ENCODE measurements at regions not wholly inside any gene's neighbourhood (a gene's known extent, or its start where the extent isn't known, plus 50 kb on each side); places are given as distances from the start of the nearest gene placed in this dataset.

DNA sequence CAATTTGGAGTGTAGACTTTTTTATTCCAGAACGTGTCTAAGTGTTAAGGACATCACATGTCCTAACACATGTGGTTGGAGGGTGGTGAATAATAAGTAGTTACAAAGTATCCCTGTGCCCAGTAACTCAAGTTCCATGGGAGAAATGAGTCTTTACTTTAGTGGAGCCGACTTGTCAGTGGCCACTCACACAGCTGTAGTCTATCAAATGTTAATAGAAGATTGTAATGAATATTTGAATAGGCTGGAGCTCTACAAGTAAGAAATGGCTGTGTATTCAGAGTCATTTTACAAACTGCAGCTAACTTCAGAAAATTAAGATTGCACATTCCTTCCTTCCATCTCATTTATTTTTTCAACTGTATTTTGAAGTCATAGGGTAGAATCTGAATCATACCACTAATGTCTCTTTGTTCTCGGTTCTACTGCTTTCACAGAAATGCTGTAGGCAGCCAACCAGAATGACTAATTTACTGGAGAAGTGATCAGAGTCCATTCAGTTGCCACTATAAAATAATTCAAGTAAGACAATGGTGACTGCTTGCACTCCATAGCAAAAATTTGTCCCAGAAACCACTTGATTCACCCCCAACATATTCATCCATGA is 394.8 kb downstream of the NR2F1-AS1 start:
- Histone ChIP-seq H3K36me3 (no peaks in the 10 kb centered on the region), H3K4me1 (ENCODE audit: insufficient read depth) (no peaks in the 10 kb centered on the region), H3K27ac (no peak overlapping the region), H3K4me3 (no peak overlapping the region), H3K27me3 (no peaks in the 10 kb centered on the region), H3K9me3 (no peaks in the 10 kb centered on the region)
- DNase-seq, result no peak
- 61 to 76% (median 72%) methylated on average over 3 of the region's 3 CpGs for WGBS, 3 donors
- intact Hi-C loops (cut with DNase I), result no loop called here
- TF ChIP-seq POLR2A (IDR thresholded peaks at IDR 0.05) (no peak), EP300 (IDR thresholded peaks at IDR 0.05) (no peak), CTCF (IDR thresholded peaks at IDR 0.05) (no peak)

DNA sequence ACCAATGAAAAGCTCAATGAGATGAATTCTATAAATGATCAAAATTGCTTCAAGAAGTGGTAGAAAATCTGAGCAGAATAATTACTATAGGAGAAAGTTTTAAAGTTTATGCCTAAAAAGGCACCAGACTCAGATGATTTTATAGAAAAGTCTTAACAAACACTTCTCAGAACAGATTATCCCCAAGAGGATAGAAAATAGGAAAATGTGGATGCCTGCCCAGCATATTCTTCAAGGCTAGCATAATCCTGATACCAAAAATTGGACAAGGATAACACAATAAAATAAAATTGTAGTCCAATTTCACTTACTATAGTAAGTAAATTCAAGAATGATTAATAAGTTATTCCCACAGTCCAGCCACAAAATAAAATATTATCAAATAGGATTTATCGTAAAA is 397.0 kb downstream of the NR2F1-AS1 start:
- no peaks in the 10 kb centered on the region for H3K36me3 ChIP-seq
- H3K9me3 ChIP-seq, result no peaks in the 10 kb centered on the region
- WGBS, 3 donors, result 2 to 9% (median 8%) methylated on average over 1 of the region's 1 CpG
- DNase-seq, result peak in 1 of 5 donors; percentile 49
- peak overlapping the region in 1 of 2 donors; percentile 19 for H3K27ac ChIP-seq
- H3K27me3 ChIP-seq, result no peaks in the 10 kb centered on the region
- H3K4me3 ChIP-seq, result no peak overlapping the region
- intact Hi-C loops (cut with DNase I), result no loop called here
- no peak for TF ChIP-seq CTCF (IDR thresholded peaks at IDR 0.05)
- no peaks in the 10 kb centered on the region for H3K4me1 ChIP-seq (ENCODE audit: insufficient read depth)

DNA sequence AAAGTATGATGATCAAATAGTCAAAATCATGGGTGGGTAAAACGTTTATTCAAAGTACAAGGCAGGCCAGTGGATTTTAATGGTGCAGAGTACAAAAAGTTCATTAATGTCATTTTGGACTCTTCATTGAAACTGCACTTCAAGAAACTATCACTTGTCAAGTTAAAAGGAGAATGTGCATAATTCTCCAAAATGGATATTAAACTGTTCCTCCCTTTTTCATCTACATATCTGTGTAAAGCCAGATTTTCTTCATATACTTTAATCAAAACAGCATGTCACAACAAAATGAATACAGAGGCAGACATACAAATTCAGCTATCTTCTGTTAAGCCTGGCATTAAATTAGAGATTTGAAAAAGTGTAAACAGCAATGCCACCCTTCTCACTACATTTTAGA is 401.6 kb downstream of the NR2F1-AS1 start:
- Histone ChIP-seq H3K27ac (no peak overlapping the region), H3K4me1 (ENCODE audit: insufficient read depth) (no peaks in the 10 kb centered on the region), H3K27me3 (no peaks in the 10 kb centered on the region), H3K9me3 (no peaks in the 10 kb centered on the region), H3K36me3 (no peaks in the 10 kb centered on the region), H3K4me3 (no peak overlapping the region)
- TF ChIP-seq POLR2A (IDR thresholded peaks at IDR 0.05), result no peak
- TF ChIP-seq CTCF (IDR thresholded peaks at IDR 0.05), result no peak
- TF ChIP-seq EP300 (IDR thresholded peaks at IDR 0.05), result no peak
- 63 to 84% (median 79%) methylated on average over 1 of the region's 1 CpG for WGBS, 3 donors
- intact Hi-C loops (cut with DNase I), result no loop called here
- no peak for DNase-seq

GRCh38 chr5:93174930-93175329 is 406.1 kb downstream of the NR2F1-AS1 start:
- Histone ChIP-seq H3K9me3 (no peaks in the 10 kb centered on the region), H3K4me1 (ENCODE audit: insufficient read depth) (no peaks in the 10 kb centered on the region), H3K27ac (no peak overlapping the region), H3K27me3 (no peaks in the 10 kb centered on the region), H3K36me3 (no peaks in the 10 kb centered on the region), H3K4me3 (no peak overlapping the region)
- WGBS, 3 donors, result 94 to 100% (median 96%) methylated on average over 1 of the region's 1 CpG
- intact Hi-C loops (cut with DNase I), result no loop called here
- TF ChIP-seq POLR2A (IDR thresholded peaks at IDR 0.05), result no peak
- TF ChIP-seq CTCF (IDR thresholded peaks at IDR 0.05), result no peak
- no peak for TF ChIP-seq EP300 (IDR thresholded peaks at IDR 0.05)
- DNase-seq, result no peak
